ENCODE measurements at regions not wholly inside any gene's neighbourhood (a gene's known extent, or its start where the extent isn't known, plus 50 kb on each side); places are given as distances from the start of the nearest gene placed in this dataset.

- Histone ChIP-seq H3K27ac (ENCODE audit: low read length) (no peak overlapping the region), H3K9ac (ENCODE audit: low read length) (no peak overlapping the region), H3K4me2 (ENCODE audit: low read length) (no peak overlapping the region), H3K27me3 (ENCODE audit: insufficient read depth, low read depth, low read length) (no peaks in the 10 kb centered on the region), H3K9me2 (ENCODE audit: insufficient read depth, low read length) (no peaks in the 10 kb centered on the region), H3K79me2 (replicated peaks; ENCODE audit: insufficient read depth, low read length) (no peaks in the 10 kb centered on the region), H3K4me3 (ENCODE audit: low read length) (no peak overlapping the region), H4K20me1 (ENCODE audit: insufficient read depth) (no peaks in the 10 kb centered on the region), H3F3A (ENCODE audit: insufficient read depth, low read length, poor library complexity, severe bottlenecking) (no peaks in the 10 kb centered on the region), H3K9me3 (ENCODE audit: low read length) (no peaks in the 10 kb centered on the region), H2AFZ (ENCODE audit: low read depth, low read length) (no peak overlapping the region), H3K36me3 (ENCODE audit: insufficient read depth, low read length) (no peaks in the 10 kb centered on the region)
- TF ChIP-seq MXI1 (conservative IDR thresholded peaks at IDR 0.05; ENCODE audit: poor library complexity, severe bottlenecking) (no peak), RAD21 (conservative IDR thresholded peaks at IDR 0.05) (no peak), EZH2 (IDR thresholded peaks at IDR 0.05; ENCODE audit: borderline replicate concordance, insufficient read depth, low read length, poor library complexity, severe bottlenecking) (no peak), POLR2AphosphoS5 (IDR thresholded peaks at IDR 0.05) (no peak), SMC3 (conservative IDR thresholded peaks at IDR 0.05; ENCODE audit: poor library complexity) (no peak), TAF1 (IDR thresholded peaks at IDR 0.05; ENCODE audit: low read depth) (no peak), REST (IDR thresholded peaks at IDR 0.05; ENCODE audit: borderline replicate concordance) (no peak), EP300 (conservative IDR thresholded peaks at IDR 0.05; ENCODE audit: poor library complexity, severe bottlenecking) (no peak), CTCF (IDR thresholded peaks at IDR 0.05; ENCODE audit: poor library complexity, severe bottlenecking) (no peak)
These were observed 108.3 kb upstream of the CNTNAP2 start for GRCh38 chr7:146008293-146008692.

DNA sequence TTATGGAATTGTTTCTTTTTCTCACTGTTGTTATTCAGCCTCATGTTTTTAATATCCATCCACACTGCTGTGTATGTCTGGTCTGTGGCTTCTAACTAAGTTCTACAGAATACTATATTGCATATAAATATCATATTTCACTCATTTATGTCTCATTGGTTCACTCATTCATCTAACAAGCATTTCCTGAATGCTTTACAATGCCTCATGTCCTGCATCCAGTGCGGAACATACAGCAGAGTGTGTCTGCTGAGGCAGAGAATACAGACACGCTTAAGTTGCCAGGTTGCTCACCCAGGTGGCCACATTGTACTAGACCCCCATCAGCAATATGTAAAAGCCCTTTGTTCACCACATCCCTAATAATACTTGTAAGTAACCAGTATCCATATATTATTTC, 111.8 kb upstream of the CNTNAP2 start:
- no peaks in the 10 kb centered on the region for H3K27me3 ChIP-seq (ENCODE audit: insufficient read depth, low read depth, low read length)
- H3K4me3 ChIP-seq (ENCODE audit: low read length) = no peak overlapping the region
- no peaks in the 10 kb centered on the region for H3K9me2 ChIP-seq (ENCODE audit: insufficient read depth, low read length)
- H3K4me2 ChIP-seq (ENCODE audit: low read length) = no peak overlapping the region
- no peak overlapping the region for H3K27ac ChIP-seq (ENCODE audit: low read length)
- H3K79me2 ChIP-seq (replicated peaks; ENCODE audit: insufficient read depth, low read length) = no peaks in the 10 kb centered on the region
- H3F3A ChIP-seq (ENCODE audit: insufficient read depth, low read length, poor library complexity, severe bottlenecking) = no peaks in the 10 kb centered on the region
- no peaks in the 10 kb centered on the region for H3K9me3 ChIP-seq (ENCODE audit: low read length)
- no peak overlapping the region for H3K9ac ChIP-seq (ENCODE audit: low read length)
- TF ChIP-seq RAD21 (conservative IDR thresholded peaks at IDR 0.05) (no peak), TAF1 (IDR thresholded peaks at IDR 0.05; ENCODE audit: low read depth) (no peak), MXI1 (conservative IDR thresholded peaks at IDR 0.05; ENCODE audit: poor library complexity, severe bottlenecking) (no peak), REST (IDR thresholded peaks at IDR 0.05; ENCODE audit: borderline replicate concordance) (no peak), POLR2AphosphoS5 (IDR thresholded peaks at IDR 0.05) (no peak), EZH2 (IDR thresholded peaks at IDR 0.05; ENCODE audit: borderline replicate concordance, insufficient read depth, low read length, poor library complexity, severe bottlenecking) (no peak), CTCF (IDR thresholded peaks at IDR 0.05; ENCODE audit: poor library complexity, severe bottlenecking) (no peak), EP300 (conservative IDR thresholded peaks at IDR 0.05; ENCODE audit: poor library complexity, severe bottlenecking) (no peak), SMC3 (conservative IDR thresholded peaks at IDR 0.05; ENCODE audit: poor library complexity) (no peak)
- H2AFZ ChIP-seq (ENCODE audit: low read depth, low read length) = no peak overlapping the region
- H4K20me1 ChIP-seq (ENCODE audit: insufficient read depth) = no peaks in the 10 kb centered on the region
- no peaks in the 10 kb centered on the region for H3K36me3 ChIP-seq (ENCODE audit: insufficient read depth, low read length)

Measured in neural cell (in vitro differentiated cells).